ENCODE measurements at regions not wholly inside any gene's neighbourhood (a gene's known extent, or its start where the extent isn't known, plus 50 kb on each side); places are given as distances from the start of the nearest gene placed in this dataset.

GRCh38 chr10:83448013-83448412 is 691.3 kb upstream of the GHITM start:
- Histone ChIP-seq H3K4me3 (no peak overlapping the region), H3K4me2 (no peak overlapping the region), H3K9me3 (no peaks in the 10 kb centered on the region; the same call in 2 of the 3 replicates), H3K27ac (no peak overlapping the region), H3K4me1 (no peaks in the 10 kb centered on the region)
- no peak for TF ChIP-seq JUN (IDR thresholded peaks at IDR 0.05)
- peak; percentile 81 for TF ChIP-seq MAFK (IDR thresholded peaks at IDR 0.05; ENCODE audit: partially characterized antibody)
- TF ChIP-seq NFE2L2 (conservative IDR thresholded peaks at IDR 0.05; ENCODE audit: low read length): peak; percentile 86
- DNase-seq (ENCODE audit: low read depth in 1 of 2, low spot score in 1 of 2) (no peak), ATAC-seq (no peak), FAIRE-seq (no peak)
- WGBS (ENCODE audit: missing lambda C conversion rate): 93% methylated on average over 1 of the region's 1 CpG
- ChIA-PET CTCF (no interaction called here), POLR2A (no interaction called here)

GRCh38 chr10:83458611-83459010 is 680.7 kb upstream of the GHITM start:
- no peak overlapping the region for H3K4me2 ChIP-seq
- H3K27ac ChIP-seq: no peak overlapping the region
- DNase-seq (ENCODE audit: low read depth in 1 of 2, low spot score in 1 of 2) (no peak), ATAC-seq (no peak), FAIRE-seq (no peak)
- TF ChIP-seq HOXA7 (CRISPR knock-in tag; IDR thresholded peaks at IDR 0.05) (no peak), POLR2AphosphoS2 (conservative IDR thresholded peaks at IDR 0.05; ENCODE audit: low read length) (no peak), HOXB13 (CRISPR knock-in tag; IDR thresholded peaks at IDR 0.05; ENCODE audit: low read depth) (no peak), POLR2A (IDR thresholded peaks at IDR 0.05; ENCODE audit: low read length) (no peak), BHLHE40 (IDR thresholded peaks at IDR 0.05; ENCODE audit: low read depth, low read length) (no peak), MAFK (IDR thresholded peaks at IDR 0.05; ENCODE audit: partially characterized antibody) (no peak), FOXS1 (CRISPR knock-in tag; IDR thresholded peaks at IDR 0.05) (no peak), KDM5A (IDR thresholded peaks at IDR 0.05) (no peak), ATOH8 (CRISPR knock-in tag; IDR thresholded peaks at IDR 0.05; ENCODE audit: low read depth) (no peak), HDAC2 (IDR thresholded peaks at IDR 0.05) (no peak), MYC (IDR thresholded peaks at IDR 0.05; ENCODE audit: borderline replicate concordance, low read length) (no peak), TP53 (CRISPR knock-in tag; IDR thresholded peaks at IDR 0.05) (no peak), MAZ (IDR thresholded peaks at IDR 0.05; ENCODE audit: borderline replicate concordance, low read depth, low read length) (no peak), NFE2L2 (conservative IDR thresholded peaks at IDR 0.05; ENCODE audit: low read length) (no peak), TFCP2L1 (CRISPR knock-in tag; IDR thresholded peaks at IDR 0.05) (no peak), CHD4 (IDR thresholded peaks at IDR 0.05; ENCODE audit: borderline replicate concordance) (no peak), EHMT2 (IDR thresholded peaks at IDR 0.05; ENCODE audit: low read depth) (no peak)
- TF ChIP-seq, protein P1, sequence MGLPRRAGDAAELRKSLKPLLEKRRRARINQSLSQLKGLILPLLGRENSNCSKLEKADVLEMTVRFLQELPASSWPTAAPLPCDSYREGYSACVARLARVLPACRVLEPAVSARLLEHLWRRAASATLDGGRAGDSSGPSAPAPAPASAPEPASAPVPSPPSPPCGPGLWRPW (IDR thresholded peaks at IDR 0.05): no peak
- TF ChIP-seq, protein P2, sequence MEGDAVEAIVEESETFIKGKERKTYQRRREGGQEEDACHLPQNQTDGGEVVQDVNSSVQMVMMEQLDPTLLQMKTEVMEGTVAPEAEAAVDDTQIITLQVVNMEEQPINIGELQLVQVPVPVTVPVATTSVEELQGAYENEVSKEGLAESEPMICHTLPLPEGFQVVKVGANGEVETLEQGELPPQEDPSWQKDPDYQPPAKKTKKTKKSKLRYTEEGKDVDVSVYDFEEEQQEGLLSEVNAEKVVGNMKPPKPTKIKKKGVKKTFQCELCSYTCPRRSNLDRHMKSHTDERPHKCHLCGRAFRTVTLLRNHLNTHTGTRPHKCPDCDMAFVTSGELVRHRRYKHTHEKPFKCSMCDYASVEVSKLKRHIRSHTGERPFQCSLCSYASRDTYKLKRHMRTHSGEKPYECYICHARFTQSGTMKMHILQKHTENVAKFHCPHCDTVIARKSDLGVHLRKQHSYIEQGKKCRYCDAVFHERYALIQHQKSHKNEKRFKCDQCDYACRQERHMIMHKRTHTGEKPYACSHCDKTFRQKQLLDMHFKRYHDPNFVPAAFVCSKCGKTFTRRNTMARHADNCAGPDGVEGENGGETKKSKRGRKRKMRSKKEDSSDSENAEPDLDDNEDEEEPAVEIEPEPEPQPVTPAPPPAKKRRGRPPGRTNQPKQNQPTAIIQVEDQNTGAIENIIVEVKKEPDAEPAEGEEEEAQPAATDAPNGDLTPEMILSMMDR (IDR thresholded peaks at IDR 0.05): no peak
- TF ChIP-seq, protein P3, sequence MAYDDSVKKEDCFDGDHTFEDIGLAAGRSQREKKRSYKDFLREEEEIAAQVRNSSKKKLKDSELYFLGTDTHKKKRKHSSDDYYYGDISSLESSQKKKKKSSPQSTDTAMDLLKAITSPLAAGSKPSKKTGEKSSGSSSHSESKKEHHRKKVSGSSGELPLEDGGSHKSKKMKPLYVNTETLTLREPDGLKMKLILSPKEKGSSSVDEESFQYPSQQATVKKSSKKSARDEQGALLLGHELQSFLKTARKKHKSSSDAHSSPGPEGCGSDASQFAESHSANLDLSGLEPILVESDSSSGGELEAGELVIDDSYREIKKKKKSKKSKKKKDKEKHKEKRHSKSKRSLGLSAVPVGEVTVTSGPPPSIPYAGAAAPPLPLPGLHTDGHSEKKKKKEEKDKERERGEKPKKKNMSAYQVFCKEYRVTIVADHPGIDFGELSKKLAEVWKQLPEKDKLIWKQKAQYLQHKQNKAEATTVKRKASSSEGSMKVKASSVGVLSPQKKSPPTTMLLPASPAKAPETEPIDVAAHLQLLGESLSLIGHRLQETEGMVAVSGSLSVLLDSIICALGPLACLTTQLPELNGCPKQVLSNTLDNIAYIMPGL (CRISPR knock-in tag; IDR thresholded peaks at IDR 0.05; ENCODE audit: borderline replicate concordance): no peak
- ChIA-PET POLR2A (no interaction called here), CTCF (no interaction called here)
- no peaks in the 10 kb centered on the region for H3K4me1 ChIP-seq
- WGBS (ENCODE audit: missing lambda C conversion rate): 21% methylated on average over 13 of the region's 13 CpGs
- no peaks in the 10 kb centered on the region for H3K9me3 ChIP-seq
- H3K4me3 ChIP-seq: no peak overlapping the region

- WGBS (ENCODE audit: missing lambda C conversion rate): 8% methylated on average over 7 of the region's 7 CpGs
- CTCF ChIA-PET: no interaction called here
- H3K27ac ChIP-seq: no peak overlapping the region
- no peaks in the 10 kb centered on the region for H3K9me3 ChIP-seq
- FAIRE-seq: no peak
- POLR2A ChIA-PET: no interaction called here
- H3K4me2 ChIP-seq: no peak overlapping the region
- no peak for ATAC-seq
- no peak overlapping the region for H3K4me3 ChIP-seq
- H3K4me1 ChIP-seq: no peaks in the 10 kb centered on the region
- no peak for DNase-seq (ENCODE audit: low read depth in 1 of 2, low spot score in 1 of 2)
- TF ChIP-seq HOXA7 (CRISPR knock-in tag; IDR thresholded peaks at IDR 0.05) (no peak), EHMT2 (IDR thresholded peaks at IDR 0.05; ENCODE audit: low read depth) (no peak), FOSB (CRISPR knock-in tag; IDR thresholded peaks at IDR 0.05) (no peak), ESRRA (IDR thresholded peaks at IDR 0.05; ENCODE audit: borderline replicate concordance, low read length) (no peak), FOSL2 (IDR thresholded peaks at IDR 0.05) (no peak), FOSL2 (CRISPR knock-in tag; IDR thresholded peaks at IDR 0.05) (no peak), FOXS1 (CRISPR knock-in tag; IDR thresholded peaks at IDR 0.05) (no peak), ELK1 (IDR thresholded peaks at IDR 0.05; ENCODE audit: low read depth, low read length) (no peak), CHD2 (IDR thresholded peaks at IDR 0.05; ENCODE audit: low read length, partially characterized antibody) (no peak), ZNF302 (CRISPR knock-in tag; IDR thresholded peaks at IDR 0.05) (no peak), CBX2 (IDR thresholded peaks at IDR 0.05; ENCODE audit: borderline replicate concordance, low read depth) (no peak), RNF2 (IDR thresholded peaks at IDR 0.05; ENCODE audit: borderline replicate concordance, low read depth) (no peak), HOXB5 (CRISPR knock-in tag; IDR thresholded peaks at IDR 0.05) (no peak)
- TF ChIP-seq, protein P1 (IDR thresholded peaks at IDR 0.05): no peak
Measured at GRCh38 chr10:83459124-83459523, 680.2 kb upstream of the GHITM start.

Data from A549 (cell line).